K562 (cell line): ENCODE measurements at regions not wholly inside any gene's neighbourhood (a gene's known extent, or its start where the extent isn't known, plus 50 kb on each side); places are given as distances from the start of the nearest gene placed in this dataset.

Experiments
- ATAC-seq: fragments of 200-7000 bp; cut with Tn5 transposase; 3 replicates; pipeline ENCODE4 v1.9.1; 2020; ENCODE audit warnings: moderate library complexity
- BruUV-seq: library from RNA; stranded (reverse); fragments of 400-500 nt; replicated peaks from 2 replicates; lab custom pipeline; 2021; lab: Mats Ljungman, UMichigan
- CTCF ChIA-PET: fragments of 300-600 bp; formaldehyde crosslinking; extraction: SDS; loops from one replicate; lab custom pipeline; 2021; ENCODE audit warnings: low intra/inter-chr PET ratio; lab: Yijun Ruan, JAX
- POLR2A ChIA-PET: fragments of 300-600, 350-650 bp; sonication (Branson Sonifier 250); formaldehyde crosslinking; extraction: SDS; loops from one replicate; lab custom pipeline; 2021; ENCODE audit warnings: antibody characterized with exemption, inconsistent platforms; lab: Yijun Ruan, JAX
- DNase-seq, 4 experiments: peaks; one replicate each; pipeline versions ENCODE4 v3.0.0 to v3.0.0-alpha.2; 2011 to 2018; ENCODE audit warnings: low spot score in 3 of 4, mixed read lengths in 3 of 4; ENCODE audit errors: extremely low read depth in 1 of 4
- FAIRE-seq: peaks from 2 replicates; lab custom pipeline; 2011; peaks lifted over from hg19 to GRCh38; lab: Jason Lieb, UNC
- H2AFZ ChIP-seq: 2 replicates; pipeline ENCODE4 v1.6.0; 2011; ENCODE audit warnings: low read depth, low read length, control low read depth, inconsistent platforms
- H3K27ac ChIP-seq: fragments of 200-600 bp; 3 replicates; pipeline ENCODE4 v1.8.0; 2011; ENCODE audit warnings: low read depth, mild to moderate bottlenecking, control low read depth, inconsistent platforms, low read length, moderate library complexity, mixed read lengths; ENCODE audit errors: extremely low read depth
- H3K27me3 ChIP-seq, 2 experiments: fragments of 300-600 bp in 1 of 2; 2 replicates in 1 of 2; 3 replicates in 1 of 2; pipeline versions ENCODE4 v1.6.0 to v1.8.0; 2011; ENCODE audit warnings: inconsistent platforms in 2 of 2, low read length in 2 of 2, mild to moderate bottlenecking in 1 of 2, mixed read lengths in 1 of 2, moderate library complexity in 1 of 2; ENCODE audit not compliant: control insufficient read depth in 2 of 2, insufficient read depth in 2 of 2
- H3K36me3 ChIP-seq: fragments of 300-600 bp; 3 replicates; pipeline ENCODE4 v1.8.0; 2011; ENCODE audit warnings: mild to moderate bottlenecking, low read length, inconsistent platforms; ENCODE audit not compliant: control insufficient read depth, insufficient read depth
- H3K4me1 ChIP-seq, 2 experiments: fragments of 200-600 bp in 1 of 2; replicated peaks in 1 of 2; 2 replicates in 1 of 2; 3 replicates in 1 of 2; pipeline versions ENCODE4 v1.5.1 to v1.8.0; 2011; ENCODE audit warnings: inconsistent platforms in 2 of 2, low read length in 2 of 2, mild to moderate bottlenecking in 1 of 2, mixed read lengths in 1 of 2, moderate library complexity in 1 of 2; ENCODE audit not compliant: control insufficient read depth in 2 of 2, insufficient read depth in 2 of 2
- H3K4me2 ChIP-seq: 2 replicates; pipeline ENCODE4 v1.6.1; 2011; ENCODE audit warnings: low read length, control low read depth, inconsistent platforms, mixed read lengths; ENCODE audit not compliant: insufficient read depth
- H3K4me3 ChIP-seq: fragments of 200-600 bp; sonication (generic), shearing (Covaris generic); 2 replicates; pipeline ENCODE4 v1.5.1; 2016; ENCODE audit warnings: control low read depth, inconsistent platforms
- H3K79me2 ChIP-seq: fragments of 200-600 bp; 3 replicates; pipeline ENCODE4 v1.8.0; 2011; ENCODE audit warnings: low read length, inconsistent platforms; ENCODE audit not compliant: control insufficient read depth, insufficient read depth
- H3K9ac ChIP-seq, 2 experiments: 2 replicates each; pipeline versions ENCODE4 v1.6.0 to v1.6.1; 2011; ENCODE audit warnings: low read depth in 2 of 2, low read length in 2 of 2, control low read depth in 1 of 2, inconsistent platforms in 1 of 2, mild to moderate bottlenecking in 1 of 2, mixed read lengths in 1 of 2; ENCODE audit not compliant: insufficient read depth in 1 of 2
- H3K9me1 ChIP-seq: one replicate; pipeline ENCODE4 v1.6.0; 2011; ENCODE audit warnings: inconsistent platforms, mild to moderate bottlenecking, low read length, moderate library complexity; ENCODE audit not compliant: control insufficient read depth, insufficient read depth
- H3K9me3 ChIP-seq: replicated peaks from 2 replicates; pipeline ENCODE4 v1.5.1; 2011; ENCODE audit warnings: low read depth, low read length, inconsistent platforms; ENCODE audit not compliant: control insufficient read depth, insufficient read depth
- H4K20me1 ChIP-seq: replicated peaks from 2 replicates; pipeline ENCODE4 v1.6.1; 2011; ENCODE audit warnings: low read length, inconsistent platforms, mixed read lengths; ENCODE audit not compliant: control insufficient read depth, insufficient read depth
- C11orf30 ChIP-seq: fragments of 450-650 bp; IDR thresholded peaks from 2 replicates; pipeline ENCODE4 v1.6.1; 2016; ENCODE audit warnings: low read depth, mild to moderate bottlenecking
- HDAC6 ChIP-seq: IDR thresholded peaks from 2 replicates; pipeline ENCODE4 v1.6.1; 2012; ENCODE audit warnings: low read depth, mild to moderate bottlenecking, control low read depth, inconsistent platforms, low read length, moderate library complexity
- HLTF ChIP-seq: fragments of 450-650 bp; IDR thresholded peaks from 2 replicates; pipeline ENCODE4 v1.6.1; 2016
- MEIS2 ChIP-seq: fragments of 450-650 bp; IDR thresholded peaks from 2 replicates; pipeline ENCODE4 v1.6.1; 2014; ENCODE audit warnings: mild to moderate bottlenecking; ENCODE audit not compliant: partially characterized antibody
- NFXL1 ChIP-seq: fragments of 450-650 bp; formaldehyde crosslinking; IDR thresholded peaks from 2 replicates; pipeline ENCODE4 v1.4.0; 2021; ENCODE audit warnings: mild to moderate bottlenecking
- RBM25 ChIP-seq: fragments of 200-400 bp; formaldehyde crosslinking; IDR thresholded peaks from 2 replicates; pipeline ENCODE4 v1.6.1; 2018; ENCODE audit warnings: low read length, low read depth, moderate library complexity; ENCODE audit not compliant: severe bottlenecking
- SNIP1 ChIP-seq: fragments of 450-650 bp; IDR thresholded peaks from 2 replicates; pipeline ENCODE4 v1.7.1; 2017; ENCODE audit warnings: low read depth, mild to moderate bottlenecking
- TAL1 ChIP-seq: fragments of 450-650 bp; IDR thresholded peaks from 2 replicates; pipeline ENCODE4 v1.6.1; 2016; ENCODE audit warnings: mild to moderate bottlenecking
- TFAM ChIP-seq: fragments of 250-450 bp; sonication (Bioruptor Pico); conservative IDR thresholded peaks from 2 replicates; pipeline ENCODE4 v1.5.0; 2021; ENCODE audit warnings: mild to moderate bottlenecking, moderate library complexity
- U2AF2 ChIP-seq: fragments of 200-400 bp; formaldehyde crosslinking; optimal IDR thresholded peaks from 2 replicates; pipeline ENCODE3; 2017; ENCODE audit warnings: low read depth, mild to moderate bottlenecking, low read length
- ZFX ChIP-seq: sonication (generic); formaldehyde crosslinking; IDR thresholded peaks from 2 replicates; pipeline ENCODE4 v1.8.0; 2022; ENCODE audit warnings: mild to moderate bottlenecking, missing genetic modification reagents, moderate library complexity
- ZNF143 ChIP-seq: sonication (generic); formaldehyde crosslinking; IDR thresholded peaks from 2 replicates; pipeline ENCODE4 v1.9.0; 2022; ENCODE audit warnings: mild to moderate bottlenecking, missing genetic modification reagents
- ZNF282 ChIP-seq: sonication (generic); formaldehyde crosslinking; IDR thresholded peaks from 2 replicates; pipeline ENCODE4 v1.8.1; 2023; ENCODE audit warnings: missing genetic modification reagents
- ZNF436 ChIP-seq: fragments of 250-450, 450-650 bp; sonication (Bioruptor Pico); formaldehyde crosslinking; IDR thresholded peaks from 2 replicates; pipeline ENCODE4 v1.7.0; 2020; ENCODE audit warnings: mild to moderate bottlenecking
- ZNF764 ChIP-seq: fragments of 250-450 bp; sonication (Bioruptor Pico); IDR thresholded peaks from 2 replicates; pipeline ENCODE4 v1.4.0; 2020; ENCODE audit warnings: low read depth, mild to moderate bottlenecking, moderate library complexity
- in situ Hi-C: fragments of 300-500 bp; cut with MboI; formaldehyde crosslinking; loops from 4 replicates; pipeline ENCODE4 v1.15.0; 2018; ENCODE audit warnings: inconsistent platforms, mixed read lengths
- intact Hi-C: fragments of 100-400 bp; cut with micrococcal nuclease; formaldehyde crosslinking; loops from 2 replicates; pipeline ENCODE4 v1.14.2; 2022
- TF ChIP-seq, protein P1 (sequence below): sonication (generic); formaldehyde crosslinking; IDR thresholded peaks from 2 replicates; pipeline ENCODE4 v1.8.1; 2022; ENCODE audit warnings: missing genetic modification reagents
- TF ChIP-seq, protein P2 (sequence below): fragments of 450-650 bp; IDR thresholded peaks from 2 replicates; pipeline ENCODE4 v1.6.1; 2016; ENCODE audit warnings: low read depth, mild to moderate bottlenecking, moderate library complexity
- TF ChIP-seq, protein P3 (sequence below): fragments of 450-650 bp; formaldehyde crosslinking; IDR thresholded peaks from 2 replicates; pipeline ENCODE4 v1.4.0; 2022; ENCODE audit warnings: mild to moderate bottlenecking, moderate library complexity

GRCh38 chr14:97788364-97788763, 991.2 kb downstream of the VRK1 start:
- no peak overlapping the region for H3K4me2 ChIP-seq
- H2AFZ ChIP-seq, result no peak overlapping the region
- no TSS peak for BruUV-seq
- H3K79me2 ChIP-seq, result no peaks in the 10 kb centered on the region
- H3K27me3 ChIP-seq, result no peaks in the 10 kb centered on the region
- ATAC-seq, result no peak
- TF ChIP-seq SNIP1 (no peak), ZFX (CRISPR knock-in tag) (no peak), C11orf30 (no peak), HLTF (no peak), ZNF436 (CRISPR knock-in tag) (no peak), RBM25 (no peak), HDAC6 (no peak), TAL1 (no peak), ZNF764 (CRISPR knock-in tag) (no peak), ZNF282 (CRISPR knock-in tag) (no peak), U2AF2 (no peak), MEIS2 (no peak), ZNF143 (CRISPR knock-in tag) (no peak), NFXL1 (no peak), TFAM (no peak)
- TF ChIP-seq, protein P1, sequence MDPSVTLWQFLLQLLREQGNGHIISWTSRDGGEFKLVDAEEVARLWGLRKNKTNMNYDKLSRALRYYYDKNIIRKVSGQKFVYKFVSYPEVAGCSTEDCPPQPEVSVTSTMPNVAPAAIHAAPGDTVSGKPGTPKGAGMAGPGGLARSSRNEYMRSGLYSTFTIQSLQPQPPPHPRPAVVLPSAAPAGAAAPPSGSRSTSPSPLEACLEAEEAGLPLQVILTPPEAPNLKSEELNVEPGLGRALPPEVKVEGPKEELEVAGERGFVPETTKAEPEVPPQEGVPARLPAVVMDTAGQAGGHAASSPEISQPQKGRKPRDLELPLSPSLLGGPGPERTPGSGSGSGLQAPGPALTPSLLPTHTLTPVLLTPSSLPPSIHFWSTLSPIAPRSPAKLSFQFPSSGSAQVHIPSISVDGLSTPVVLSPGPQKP (CRISPR knock-in tag), result no peak
- TF ChIP-seq, protein P2, sequence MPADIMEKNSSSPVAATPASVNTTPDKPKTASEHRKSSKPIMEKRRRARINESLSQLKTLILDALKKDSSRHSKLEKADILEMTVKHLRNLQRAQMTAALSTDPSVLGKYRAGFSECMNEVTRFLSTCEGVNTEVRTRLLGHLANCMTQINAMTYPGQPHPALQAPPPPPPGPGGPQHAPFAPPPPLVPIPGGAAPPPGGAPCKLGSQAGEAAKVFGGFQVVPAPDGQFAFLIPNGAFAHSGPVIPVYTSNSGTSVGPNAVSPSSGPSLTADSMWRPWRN, result no peak
- TF ChIP-seq, protein P3, sequence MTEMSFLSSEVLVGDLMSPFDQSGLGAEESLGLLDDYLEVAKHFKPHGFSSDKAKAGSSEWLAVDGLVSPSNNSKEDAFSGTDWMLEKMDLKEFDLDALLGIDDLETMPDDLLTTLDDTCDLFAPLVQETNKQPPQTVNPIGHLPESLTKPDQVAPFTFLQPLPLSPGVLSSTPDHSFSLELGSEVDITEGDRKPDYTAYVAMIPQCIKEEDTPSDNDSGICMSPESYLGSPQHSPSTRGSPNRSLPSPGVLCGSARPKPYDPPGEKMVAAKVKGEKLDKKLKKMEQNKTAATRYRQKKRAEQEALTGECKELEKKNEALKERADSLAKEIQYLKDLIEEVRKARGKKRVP, result no peak
- no peaks in the 10 kb centered on the region for H3K4me1 ChIP-seq
- FAIRE-seq, result no peak
- no peaks in the 10 kb centered on the region for H3K9me1 ChIP-seq
- H3K4me3 ChIP-seq, result no peak overlapping the region
- no peaks in the 10 kb centered on the region for H4K20me1 ChIP-seq
- CTCF ChIA-PET, result no interaction called here
- no peak overlapping the region for H3K27ac ChIP-seq
- H3K9ac ChIP-seq, result no peak overlapping the region
- no peaks in the 10 kb centered on the region for H3K9me3 ChIP-seq
- intact Hi-C loops, result no loop called here
- in situ Hi-C loops, result no loop called here
- POLR2A ChIA-PET, result no interaction called here
- no peak for DNase-seq
- no peaks in the 10 kb centered on the region for H3K36me3 ChIP-seq
